ENCODE measurements at regions not wholly inside any gene's neighbourhood (a gene's known extent, or its start where the extent isn't known, plus 50 kb on each side); places are given as distances from the start of the nearest gene placed in this dataset.

GRCh38 chr5:141769671-141770070 is 87.6 kb upstream of the ARAP3 start:
- peaks cover 3% of the 10 kb centered on the region; the same call in 1 of the 3 replicates for H3K36me3 Mint-ChIP-seq (ENCODE audit: low read depth)
- H3K27me3 Mint-ChIP-seq (ENCODE audit: insufficient read depth, low read depth, poor library complexity) = peaks cover 16% of the 10 kb centered on the region
- H3K27me3 ChIP-seq (ENCODE audit: insufficient read depth) = no peaks in the 10 kb centered on the region
- H3F3A ChIP-seq (replicated peaks; ENCODE audit: low read depth) = no peaks in the 10 kb centered on the region
- no peak for TF ChIP-seq STAT1 (IDR thresholded peaks at IDR 0.05; ENCODE audit: unreplicated experiment)
- H3K27ac ChIP-seq (ENCODE audit: low read depth) = no peak overlapping the region
- ATAC-seq (no peak), DNase-seq (ENCODE audit: low spot score) (no peak)
- no peak overlapping the region for H2AFZ ChIP-seq
- H3K27ac Mint-ChIP-seq = no peak overlapping the region
- H3K4me3 ChIP-seq = no peak overlapping the region
- peaks cover 18% of the 10 kb centered on the region for H3K4me1 Mint-ChIP-seq
- H3K79me2 ChIP-seq (replicated peaks; ENCODE audit: insufficient read depth) = no peaks in the 10 kb centered on the region
- no peaks in the 10 kb centered on the region for H3K9me2 ChIP-seq (ENCODE audit: insufficient read depth)
- H3K4me1 ChIP-seq (ENCODE audit: insufficient read depth) = peaks cover 3% of the 10 kb centered on the region
- no peak overlapping the region for H3K4me2 ChIP-seq
- no peaks in the 10 kb centered on the region for H4K20me1 ChIP-seq (replicated peaks; ENCODE audit: insufficient read depth)
- H3K36me3 ChIP-seq (ENCODE audit: insufficient read depth) = no peaks in the 10 kb centered on the region
- H3K9me3 Mint-ChIP-seq = no peaks in the 10 kb centered on the region; the same call in 2 of the 3 replicates
- no peak overlapping the region for H3K4me3 Mint-ChIP-seq

GRCh38 chr5:141767671-141768070 is 85.6 kb upstream of the ARAP3 start:
- Histone ChIP-seq H3K27ac (ENCODE audit: low read depth) (no peak overlapping the region), H3F3A (replicated peaks; ENCODE audit: low read depth) (no peaks in the 10 kb centered on the region), H4K20me1 (replicated peaks; ENCODE audit: insufficient read depth) (no peaks in the 10 kb centered on the region), H3K36me3 (ENCODE audit: insufficient read depth) (no peaks in the 10 kb centered on the region), H3K9me2 (ENCODE audit: insufficient read depth) (no peaks in the 10 kb centered on the region), H3K79me2 (replicated peaks; ENCODE audit: insufficient read depth) (no peaks in the 10 kb centered on the region), H3K4me3 (no peak overlapping the region), H2AFZ (no peak overlapping the region), H3K4me1 (ENCODE audit: insufficient read depth) (peaks cover 3% of the 10 kb centered on the region), H3K4me2 (no peak overlapping the region), H3K27me3 (ENCODE audit: insufficient read depth) (no peaks in the 10 kb centered on the region)
- no peak overlapping the region for H3K27ac Mint-ChIP-seq
- H3K27me3 Mint-ChIP-seq (ENCODE audit: insufficient read depth, low read depth, poor library complexity) = peaks cover 13% of the 10 kb centered on the region
- no peak for ATAC-seq
- H3K4me1 Mint-ChIP-seq = peaks cover 11% of the 10 kb centered on the region
- no peak overlapping the region for H3K4me3 Mint-ChIP-seq
- DNase-seq (ENCODE audit: low spot score) = no peak
- no peak for TF ChIP-seq ZNF114 (CRISPR knock-in tag; IDR thresholded peaks at IDR 0.05)
- no peak for TF ChIP-seq EZH2phosphoT487 (IDR thresholded peaks at IDR 0.05; ENCODE audit: unreplicated experiment)
- TF ChIP-seq CTCF (conservative IDR thresholded peaks at IDR 0.05; ENCODE audit: low read depth in 2 of 2) = no peak
- H3K9me3 Mint-ChIP-seq = no peaks in the 10 kb centered on the region; the same call in 2 of the 3 replicates
- peaks cover 3% of the 10 kb centered on the region; the same call in 1 of the 3 replicates for H3K36me3 Mint-ChIP-seq (ENCODE audit: low read depth)

GRCh38 chr5:141765896-141766551 is 84.0 kb upstream of the ARAP3 start:
- DNase-seq (ENCODE audit: low spot score) = no peak
- TF ChIP-seq NANOG (IDR thresholded peaks at IDR 0.05; ENCODE audit: borderline replicate concordance) = no peak
- TF ChIP-seq ZNF331 (CRISPR knock-in tag; IDR thresholded peaks at IDR 0.05; ENCODE audit: low read depth) = no peak
- TF ChIP-seq CTCF (conservative IDR thresholded peaks at IDR 0.05; ENCODE audit: low read depth in 2 of 2) = no peak
- TF ChIP-seq CREB1 (CRISPR knock-in tag; IDR thresholded peaks at IDR 0.05; ENCODE audit: low read depth) = no peak
- TF ChIP-seq ZNF114 (CRISPR knock-in tag; IDR thresholded peaks at IDR 0.05) = no peak
- TF ChIP-seq EZH2phosphoT487 (IDR thresholded peaks at IDR 0.05; ENCODE audit: unreplicated experiment) = no peak
- no peaks in the 10 kb centered on the region for H4K20me1 ChIP-seq (replicated peaks; ENCODE audit: insufficient read depth)
- no peaks in the 10 kb centered on the region for H3K36me3 ChIP-seq (ENCODE audit: insufficient read depth)
- peaks cover 13% of the 10 kb centered on the region for H3K27me3 Mint-ChIP-seq (ENCODE audit: insufficient read depth, low read depth, poor library complexity)
- H3K4me1 ChIP-seq (ENCODE audit: insufficient read depth) = peaks cover 3% of the 10 kb centered on the region; the same call in 1 of the 2 replicates
- no peak overlapping the region for H3K27ac Mint-ChIP-seq
- no peak overlapping the region for H2AFZ ChIP-seq
- H3K9me3 Mint-ChIP-seq = no peaks in the 10 kb centered on the region; the same call in 2 of the 3 replicates
- no peaks in the 10 kb centered on the region for H3K79me2 ChIP-seq (replicated peaks; ENCODE audit: insufficient read depth)
- H3K9me2 ChIP-seq (ENCODE audit: insufficient read depth) = no peaks in the 10 kb centered on the region
- H3K27me3 ChIP-seq (ENCODE audit: insufficient read depth) = no peaks in the 10 kb centered on the region
- no peak overlapping the region for H3K4me2 ChIP-seq
- H3K36me3 Mint-ChIP-seq (ENCODE audit: low read depth) = peaks cover 3% of the 10 kb centered on the region; the same call in 1 of the 3 replicates
- H3F3A ChIP-seq (replicated peaks; ENCODE audit: low read depth) = no peaks in the 10 kb centered on the region
- no peak overlapping the region for H3K4me3 ChIP-seq
- H3K27ac ChIP-seq (ENCODE audit: low read depth) = no peak overlapping the region
- no peak overlapping the region for H3K4me3 Mint-ChIP-seq
- H3K4me1 Mint-ChIP-seq = peaks cover 12% of the 10 kb centered on the region
- no peak for ATAC-seq

Data from GM23338 (cell line).